T-cell (primary cell): ENCODE measurements at regions not wholly inside any gene's neighbourhood (a gene's known extent, or its start where the extent isn't known, plus 50 kb on each side); places are given as distances from the start of the nearest gene placed in this dataset.
"Not testable (repeated sequence)": the region's sequence is repeated elsewhere in the genome, so short reads cannot be mapped to it uniquely, and the experiment has no call there.

Experiments
- ATAC-seq, 4 experiments: fragments of 200-7000 bp in 3 of 4; fragments of 150-1000 bp in 1 of 4; cut with Tn5 transposase; replicated peaks in 1 of 4; 1 replicate in 3 of 4; 2 replicates in 1 of 4; pipeline ENCODE4 v1.10.0; 2021; ENCODE audit warnings: moderate library complexity in 3 of 4, mild to moderate bottlenecking in 2 of 4, moderate number of reproducible peaks in 1 of 4
- CTCF ChIA-PET, 2 donors: fragments of 300-600 bp; sonication (Branson Sonifier 250); formaldehyde crosslinking; loops; one replicate each; lab custom pipeline; 2022; ENCODE audit warnings: antibody characterized with exemption in 2 of 2; lab: Charles Lee
- POLR2A ChIA-PET, 2 donors: fragments of 300-600 bp; sonication (Branson Sonifier 250); formaldehyde crosslinking; loops; one replicate each; lab custom pipeline; 2022; ENCODE audit warnings: antibody characterized with exemption in 2 of 2; lab: Charles Lee
- DNase-seq, 35 experiments: peaks; one replicate each; pipeline versions ENCODE4 v3.0.0 to v3.0.0-alpha.2; 2013 to 2023
- H3K27ac ChIP-seq: one replicate; pipeline ENCODE4 v1.5.1; 2013; ENCODE audit warnings: low read length
- H3K27me3 ChIP-seq, 2 experiments: replicated peaks in 1 of 2; 1 replicate in 1 of 2; 2 replicates in 1 of 2; pipeline versions ENCODE4 v1.6.1 to v1.7.0; 2013; ENCODE audit warnings: low read length in 1 of 2, mixed read lengths in 1 of 2; ENCODE audit not compliant: control insufficient read depth in 2 of 2, insufficient read depth in 2 of 2; ENCODE audit errors: extremely low read depth in 1 of 2
- H3K36me3 ChIP-seq, 2 donors: 1 replicate in 1 of 2; 2 replicates in 1 of 2; pipeline versions ENCODE4 v1.6.1 to v1.7.0; 2013; ENCODE audit warnings: low read length in 1 of 2; ENCODE audit not compliant: control insufficient read depth in 2 of 2, insufficient read depth in 1 of 2; ENCODE audit errors: extremely low read depth in 1 of 2
- H3K4me1 ChIP-seq, 2 experiments: 1 replicate in 1 of 2; 2 replicates in 1 of 2; pipeline versions ENCODE4 v1.6.1 to v1.7.0; 2013; ENCODE audit warnings: low read length in 2 of 2, mixed read lengths in 1 of 2; ENCODE audit not compliant: insufficient read depth in 2 of 2, control insufficient read depth in 1 of 2; ENCODE audit errors: extremely low read depth in 1 of 2
- H3K4me3 ChIP-seq, 2 donors: 1 replicate in 1 of 2; 2 replicates in 1 of 2; pipeline versions ENCODE4 v1.5.1 to v1.7.0; 2013; ENCODE audit warnings: mild to moderate bottlenecking in 2 of 2, low read length in 1 of 2, moderate library complexity in 1 of 2; ENCODE audit not compliant: control insufficient read depth in 1 of 2; ENCODE audit errors: extremely low read depth in 1 of 2
- H3K9me3 ChIP-seq: 2 replicates; pipeline ENCODE4 v1.7.0; 2013
- H3K27ac Mint-ChIP-seq, 2 donors: one replicate each; pipeline ENCODE4 v1.8.0; 2020 to 2021; ENCODE audit warnings: mild to moderate bottlenecking in 2 of 2, mixed read lengths in 2 of 2
- H3K27me3 Mint-ChIP-seq, 2 donors: one replicate each; pipeline ENCODE4 v1.8.0; 2021 to 2022; ENCODE audit warnings: mixed read lengths in 2 of 2
- H3K36me3 Mint-ChIP-seq: one replicate; pipeline ENCODE4 v1.8.0; 2021; ENCODE audit warnings: mixed read lengths
- H3K4me1 Mint-ChIP-seq, 3 donors: one replicate each; pipeline ENCODE4 v1.8.0; 2020 to 2022; ENCODE audit warnings: mixed read lengths in 3 of 3, mild to moderate bottlenecking in 1 of 3
- H3K4me3 Mint-ChIP-seq, 3 donors: one replicate each; pipeline ENCODE4 v1.8.0; 2020 to 2022; ENCODE audit warnings: mild to moderate bottlenecking in 3 of 3, mixed read lengths in 3 of 3, moderate library complexity in 3 of 3
- H3K9me3 Mint-ChIP-seq, 3 donors: one replicate each; pipeline ENCODE4 v1.8.0; 2020 to 2022; ENCODE audit warnings: mixed read lengths in 3 of 3
- WGBS: methylation state at CpG from one replicate; pipeline ENCODE4 v1.1.5; 2013; ENCODE audit warnings: missing lambda C conversion rate; ENCODE audit not compliant: insufficient coverage; 5-methylcytosine and 5-hydroxymethylcytosine counted together

- CTCF ChIA-PET: no interaction called here
- Histone ChIP-seq H3K4me3 (no peak overlapping the region), H3K36me3 (no peaks in the 10 kb centered on the region), H3K9me3 (no peaks in the 10 kb centered on the region), H3K27ac (no peak overlapping the region), H3K27me3 (peaks cover 0 to 5% of the 10 kb centered on the region in 2 experiments), H3K4me1 (no peaks in the 10 kb centered on the region)
- peaks cover 0 to 5% (median 3%) of the 10 kb centered on the region in 3 donors for H3K9me3 Mint-ChIP-seq
- no peaks in the 10 kb centered on the region for H3K36me3 Mint-ChIP-seq
- H3K27me3 Mint-ChIP-seq: peaks cover 12 to 22% of the 10 kb centered on the region in 2 donors
- H3K4me3 Mint-ChIP-seq: no peak overlapping the region
- ATAC-seq (no peak), DNase-seq (no peak)
- H3K4me1 Mint-ChIP-seq: no peaks in the 10 kb centered on the region
- no peak overlapping the region for H3K27ac Mint-ChIP-seq
- POLR2A ChIA-PET: no interaction called here
Measured at GRCh38 chr14:55914771-55915170, 203.4 kb upstream of the PELI2 start.

GRCh38 chr14:55915456-55915855, 202.8 kb upstream of the PELI2 start:
- no CpG with 5 or more reads among the region's 1 CpG for WGBS
- no peak for DNase-seq

GRCh38 chr14:55919800-55920199, 198.4 kb upstream of the PELI2 start:
- ATAC-seq, H3K4me1 Mint-ChIP-seq, H3K27ac Mint-ChIP-seq, DNase-seq, H3K4me3 Mint-ChIP-seq, H3K27me3 ChIP-seq, H3K9me3 Mint-ChIP-seq, H3K27ac ChIP-seq, H3K4me1 ChIP-seq, H3K4me3 ChIP-seq, H3K9me3 ChIP-seq, H3K36me3 Mint-ChIP-seq, H3K36me3 ChIP-seq: not testable (repeated sequence)
- 88% methylated on average over 4 of the region's 13 CpGs for WGBS
- ChIA-PET CTCF (interaction anchor here in 1 of 2 donors (0.6 kb wide), 1 partner anchor 236 kb away, joined by 5 read pairs; no protein-coding TSS in a partner anchor), POLR2A (interaction anchor here in 1 of 2 donors (0.6 kb wide), 1 partner anchor 251 kb away, joined by 4 read pairs; no protein-coding TSS in a partner anchor)
- peaks cover 12 to 17% of the 10 kb centered on the region in 2 donors for H3K27me3 Mint-ChIP-seq

More at GRCh38 chr14:55915456-55915855, 202.8 kb upstream of the PELI2 start:
- H3K27ac ChIP-seq: no peak overlapping the region
- no peak overlapping the region for H3K4me3 Mint-ChIP-seq
- peaks cover 0 to 5% (median 3%) of the 10 kb centered on the region in 3 donors for H3K9me3 Mint-ChIP-seq
- H3K36me3 ChIP-seq: no peaks in the 10 kb centered on the region
- no peak overlapping the region for H3K4me3 ChIP-seq
- no peaks in the 10 kb centered on the region for H3K4me1 Mint-ChIP-seq
- no peaks in the 10 kb centered on the region for H3K9me3 ChIP-seq
- H3K4me1 ChIP-seq: no peaks in the 10 kb centered on the region
- H3K36me3 Mint-ChIP-seq: no peaks in the 10 kb centered on the region
- ATAC-seq: no peak
- peaks cover 0 to 5% of the 10 kb centered on the region in 2 experiments for H3K27me3 ChIP-seq
- H3K27me3 Mint-ChIP-seq: peaks cover 12 to 22% of the 10 kb centered on the region in 2 donors
- POLR2A ChIA-PET: no interaction called here
- CTCF ChIA-PET: interaction anchor here in 1 of 2 donors (0.9 kb wide), 1 partner anchor 9 kb away, joined by 3 read pairs; no protein-coding TSS in a partner anchor
- H3K27ac Mint-ChIP-seq: no peak overlapping the region

GRCh38 chr14:55921511-55921910, 196.7 kb upstream of the PELI2 start:
- no peak overlapping the region for H3K4me3 ChIP-seq
- H3K36me3 ChIP-seq: no peaks in the 10 kb centered on the region
- Mint-ChIP-seq H3K36me3 (no peaks in the 10 kb centered on the region), H3K27me3 (peaks cover 10% of the 10 kb centered on the region in 2 donors), H3K27ac (no peak overlapping the region), H3K9me3 (peaks cover 0 to 3% (median 1%) of the 10 kb centered on the region in 3 donors), H3K4me3 (no peak overlapping the region), H3K4me1 (no peaks in the 10 kb centered on the region)
- CTCF ChIA-PET: no interaction called here
- no peaks in the 10 kb centered on the region for H3K9me3 ChIP-seq
- H3K27ac ChIP-seq: no peak overlapping the region
- WGBS: 11% methylated on average over 1 of the region's 1 CpG
- POLR2A ChIA-PET: no interaction called here
- ATAC-seq: no peak
- no peaks in the 10 kb centered on the region for H3K27me3 ChIP-seq
- DNase-seq: no peak
- no peaks in the 10 kb centered on the region for H3K4me1 ChIP-seq

- Mint-ChIP-seq H3K4me3 (no peak overlapping the region), H3K27me3 (peaks cover 5 to 6% of the 10 kb centered on the region in 2 donors), H3K27ac (no peak overlapping the region), H3K36me3 (no peaks in the 10 kb centered on the region), H3K4me1 (no peaks in the 10 kb centered on the region), H3K9me3 (no peaks in the 10 kb centered on the region)
- no peaks in the 10 kb centered on the region for H3K9me3 ChIP-seq
- H3K36me3 ChIP-seq: no peaks in the 10 kb centered on the region
- POLR2A ChIA-PET: no interaction called here
- WGBS: 89% methylated on average over 4 of the region's 6 CpGs
- H3K27ac ChIP-seq: no peak overlapping the region
- ATAC-seq (no peak), DNase-seq (no peak)
- H3K4me1 ChIP-seq: no peaks in the 10 kb centered on the region
- CTCF ChIA-PET: no interaction called here
- peaks cover 0 to 6% of the 10 kb centered on the region in 2 experiments for H3K27me3 ChIP-seq
- H3K4me3 ChIP-seq: no peak overlapping the region
Measured at GRCh38 chr14:55926007-55926406, 192.2 kb upstream of the PELI2 start.

GRCh38 chr14:55927028-55927427, 191.2 kb upstream of the PELI2 start:
- no peak overlapping the region for H3K4me3 ChIP-seq
- no peaks in the 10 kb centered on the region for H3K4me1 ChIP-seq
- ChIA-PET CTCF (no interaction called here), POLR2A (no interaction called here)
- DNase-seq: no peak
- 79% methylated on average over 2 of the region's 2 CpGs for WGBS
- Mint-ChIP-seq H3K4me3 (no peak overlapping the region), H3K9me3 (no peaks in the 10 kb centered on the region), H3K36me3 (no peaks in the 10 kb centered on the region), H3K4me1 (no peaks in the 10 kb centered on the region), H3K27me3 (peaks cover 5 to 7% of the 10 kb centered on the region in 2 donors), H3K27ac (no peak overlapping the region)
- H3K27me3 ChIP-seq: peaks cover 0 to 6% of the 10 kb centered on the region in 2 experiments
- H3K27ac ChIP-seq: no peak overlapping the region
- H3K9me3 ChIP-seq: no peaks in the 10 kb centered on the region
- no peak for ATAC-seq
- no peaks in the 10 kb centered on the region for H3K36me3 ChIP-seq

GRCh38 chr14:55928276-55928675, 189.9 kb upstream of the PELI2 start:
- Histone ChIP-seq H3K4me1 (no peaks in the 10 kb centered on the region), H3K27me3 (peaks cover 0 to 6% of the 10 kb centered on the region in 2 experiments), H3K36me3 (no peaks in the 10 kb centered on the region), H3K4me3 (no peak overlapping the region), H3K27ac (no peak overlapping the region), H3K9me3 (no peaks in the 10 kb centered on the region)
- Mint-ChIP-seq H3K36me3 (no peaks in the 10 kb centered on the region), H3K27me3 (peaks cover 5 to 10% of the 10 kb centered on the region in 2 donors), H3K27ac (no peak overlapping the region), H3K9me3 (no peaks in the 10 kb centered on the region), H3K4me1 (no peaks in the 10 kb centered on the region), H3K4me3 (no peak overlapping the region)
- CTCF ChIA-PET: no interaction called here
- WGBS: no CpG with 5 or more reads among the region's 2 CpGs
- POLR2A ChIA-PET: no interaction called here
- DNase-seq: no peak
- no peak for ATAC-seq
